K562 (cell line): ENCODE measurements at regions not wholly inside any gene's neighbourhood (a gene's known extent, or its start where the extent isn't known, plus 50 kb on each side); places are given as distances from the start of the nearest gene placed in this dataset.

Experiments
- ATAC-seq: fragments of 200-7000 bp; cut with Tn5 transposase; 3 replicates; pipeline ENCODE4 v1.9.1; 2020; ENCODE audit warnings: moderate library complexity
- BruUV-seq: library from RNA; stranded (reverse); fragments of 400-500 nt; replicated peaks from 2 replicates; lab custom pipeline; 2021; lab: Mats Ljungman, UMichigan
- CTCF ChIA-PET: fragments of 300-600 bp; formaldehyde crosslinking; extraction: SDS; loops from one replicate; lab custom pipeline; 2021; ENCODE audit warnings: low intra/inter-chr PET ratio; lab: Yijun Ruan, JAX
- POLR2A ChIA-PET: fragments of 300-600, 350-650 bp; sonication (Branson Sonifier 250); formaldehyde crosslinking; extraction: SDS; loops from one replicate; lab custom pipeline; 2021; ENCODE audit warnings: antibody characterized with exemption, inconsistent platforms; lab: Yijun Ruan, JAX
- DNase-seq, 4 experiments: peaks; one replicate each; pipeline versions ENCODE4 v3.0.0 to v3.0.0-alpha.2; 2011 to 2018; ENCODE audit warnings: low spot score in 3 of 4, mixed read lengths in 3 of 4; ENCODE audit errors: extremely low read depth in 1 of 4
- FAIRE-seq: peaks from 2 replicates; lab custom pipeline; 2011; peaks lifted over from hg19 to GRCh38; lab: Jason Lieb, UNC
- H2AFZ ChIP-seq: 2 replicates; pipeline ENCODE4 v1.6.0; 2011; ENCODE audit warnings: low read depth, low read length, control low read depth, inconsistent platforms
- H3K27ac ChIP-seq: fragments of 200-600 bp; 3 replicates; pipeline ENCODE4 v1.8.0; 2011; ENCODE audit warnings: low read depth, mild to moderate bottlenecking, control low read depth, inconsistent platforms, low read length, moderate library complexity, mixed read lengths; ENCODE audit errors: extremely low read depth
- H3K27me3 ChIP-seq, 2 experiments: fragments of 300-600 bp in 1 of 2; 2 replicates in 1 of 2; 3 replicates in 1 of 2; pipeline versions ENCODE4 v1.6.0 to v1.8.0; 2011; ENCODE audit warnings: inconsistent platforms in 2 of 2, low read length in 2 of 2, mild to moderate bottlenecking in 1 of 2, mixed read lengths in 1 of 2, moderate library complexity in 1 of 2; ENCODE audit not compliant: control insufficient read depth in 2 of 2, insufficient read depth in 2 of 2
- H3K36me3 ChIP-seq: fragments of 300-600 bp; 3 replicates; pipeline ENCODE4 v1.8.0; 2011; ENCODE audit warnings: mild to moderate bottlenecking, low read length, inconsistent platforms; ENCODE audit not compliant: control insufficient read depth, insufficient read depth
- H3K4me1 ChIP-seq, 2 experiments: fragments of 200-600 bp in 1 of 2; replicated peaks in 1 of 2; 2 replicates in 1 of 2; 3 replicates in 1 of 2; pipeline versions ENCODE4 v1.5.1 to v1.8.0; 2011; ENCODE audit warnings: inconsistent platforms in 2 of 2, low read length in 2 of 2, mild to moderate bottlenecking in 1 of 2, mixed read lengths in 1 of 2, moderate library complexity in 1 of 2; ENCODE audit not compliant: control insufficient read depth in 2 of 2, insufficient read depth in 2 of 2
- H3K4me2 ChIP-seq: 2 replicates; pipeline ENCODE4 v1.6.1; 2011; ENCODE audit warnings: low read length, control low read depth, inconsistent platforms, mixed read lengths; ENCODE audit not compliant: insufficient read depth
- H3K4me3 ChIP-seq: fragments of 200-600 bp; sonication (generic), shearing (Covaris generic); 2 replicates; pipeline ENCODE4 v1.5.1; 2016; ENCODE audit warnings: control low read depth, inconsistent platforms
- H3K79me2 ChIP-seq: fragments of 200-600 bp; 3 replicates; pipeline ENCODE4 v1.8.0; 2011; ENCODE audit warnings: low read length, inconsistent platforms; ENCODE audit not compliant: control insufficient read depth, insufficient read depth
- H3K9ac ChIP-seq, 2 experiments: 2 replicates each; pipeline versions ENCODE4 v1.6.0 to v1.6.1; 2011; ENCODE audit warnings: low read depth in 2 of 2, low read length in 2 of 2, control low read depth in 1 of 2, inconsistent platforms in 1 of 2, mild to moderate bottlenecking in 1 of 2, mixed read lengths in 1 of 2; ENCODE audit not compliant: insufficient read depth in 1 of 2
- H3K9me1 ChIP-seq: one replicate; pipeline ENCODE4 v1.6.0; 2011; ENCODE audit warnings: inconsistent platforms, mild to moderate bottlenecking, low read length, moderate library complexity; ENCODE audit not compliant: control insufficient read depth, insufficient read depth
- H3K9me3 ChIP-seq: replicated peaks from 2 replicates; pipeline ENCODE4 v1.5.1; 2011; ENCODE audit warnings: low read depth, low read length, inconsistent platforms; ENCODE audit not compliant: control insufficient read depth, insufficient read depth
- H4K20me1 ChIP-seq: replicated peaks from 2 replicates; pipeline ENCODE4 v1.6.1; 2011; ENCODE audit warnings: low read length, inconsistent platforms, mixed read lengths; ENCODE audit not compliant: control insufficient read depth, insufficient read depth
- ERF ChIP-seq: fragments of 450-650 bp; formaldehyde crosslinking; IDR thresholded peaks from 2 replicates; pipeline ENCODE4 v1.4.0; 2020; ENCODE audit warnings: mild to moderate bottlenecking, mixed read lengths
- FOXA3 ChIP-seq, 2 experiments: fragments of 450-650 bp in 1 of 2; sonication (generic) in 1 of 2; formaldehyde crosslinking; IDR thresholded peaks in 1 of 2; conservative IDR thresholded peaks in 1 of 2; 2 replicates each; pipeline versions ENCODE4 v1.4.0 to v1.8.0; 2020 to 2022; ENCODE audit warnings: mild to moderate bottlenecking in 2 of 2, missing genetic modification reagents in 1 of 2
- HNRNPUL1 ChIP-seq: fragments of 200-400 bp; formaldehyde crosslinking; IDR thresholded peaks from 2 replicates; pipeline ENCODE4 v1.6.1; 2017; ENCODE audit warnings: low read length
- NR2C2 ChIP-seq, 2 experiments: fragments of 200-800 bp in 1 of 2; sonication (Bioruptor generic) in 1 of 2; sonication (generic) in 1 of 2; formaldehyde crosslinking in 1 of 2; IDR thresholded peaks; 2 replicates each; pipeline versions ENCODE4 v1.6.1 to v1.8.0; 2016 to 2022; ENCODE audit warnings: mild to moderate bottlenecking in 1 of 2, missing compliant biosample characterization in 1 of 2, missing genetic modification characterization in 1 of 2, missing genetic modification reagents in 1 of 2
- PHB ChIP-seq: fragments of 250-450 bp; sonication (Bioruptor Pico); IDR thresholded peaks from 2 replicates; pipeline ENCODE4 v1.5.0; 2021
- PHF20 ChIP-seq: fragments of 450-650 bp; IDR thresholded peaks from 2 replicates; pipeline ENCODE4 v1.6.1; 2018; ENCODE audit not compliant: partially characterized antibody
- RBM14 ChIP-seq: fragments of 200-400 bp; formaldehyde crosslinking; IDR thresholded peaks from 2 replicates; pipeline ENCODE4 v1.6.1; 2018; ENCODE audit warnings: low read depth, mild to moderate bottlenecking, low read length, moderate library complexity, borderline replicate concordance; ENCODE audit not compliant: insufficient read depth
- TAF1 ChIP-seq: IDR thresholded peaks from 2 replicates; pipeline ENCODE4 v1.6.1; 2011; ENCODE audit warnings: mild to moderate bottlenecking, low read length, moderate library complexity; ENCODE audit not compliant: insufficient read depth, control insufficient read depth, severe bottlenecking; ENCODE audit errors: extremely low read depth
- XRCC4 ChIP-seq: IDR thresholded peaks from one replicate; pipeline ENCODE4 v1.6.1; 2011; ENCODE audit not compliant: insufficient read depth, insufficient read length; ENCODE audit errors: extremely low read depth
- ZFP30 ChIP-seq: fragments of 250-450 bp; sonication (Bioruptor Pico); IDR thresholded peaks from 2 replicates; pipeline ENCODE4 v1.8.0; 2022; ENCODE audit warnings: moderate library complexity, mild to moderate bottlenecking, inconsistent platforms, borderline replicate concordance
- ZNF41 ChIP-seq: fragments of 250-450 bp; sonication (Bioruptor Pico); conservative IDR thresholded peaks from 2 replicates; pipeline ENCODE4 v1.4.0; 2020; ENCODE audit warnings: mild to moderate bottlenecking
- WGBS: fragments of 100-300 bp; shearing (Covaris generic); methylation state at CpG from one replicate; pipeline ENCODE4 v1.1.6; 2016; ENCODE audit warnings: low coverage, mixed read lengths; ENCODE audit not compliant: insufficient coverage; ENCODE audit errors: missing lambda C conversion rate; 5-methylcytosine and 5-hydroxymethylcytosine counted together
- in situ Hi-C: fragments of 300-500 bp; cut with MboI; formaldehyde crosslinking; loops from 4 replicates; pipeline ENCODE4 v1.15.0; 2018; ENCODE audit warnings: inconsistent platforms, mixed read lengths
- intact Hi-C: fragments of 100-400 bp; cut with micrococcal nuclease; formaldehyde crosslinking; loops from 2 replicates; pipeline ENCODE4 v1.14.2; 2022
- TF ChIP-seq, protein P1 (sequence below), 3 experiments: IDR thresholded peaks in 2 of 3; conservative IDR thresholded peaks in 1 of 3; 2 replicates each; pipeline ENCODE4 v1.5.1; 2011 to 2012; ENCODE audit warnings: low read length in 3 of 3, mild to moderate bottlenecking in 3 of 3, control low read depth in 2 of 3, improper control_type of control experiment in 1 of 3, inconsistent platforms in 1 of 3, low read depth in 1 of 3, mixed read lengths in 1 of 3, moderate library complexity in 1 of 3; ENCODE audit not compliant: insufficient read depth in 2 of 3
- TF ChIP-seq, protein P2 (sequence below): sonication (generic); formaldehyde crosslinking; IDR thresholded peaks from 2 replicates; pipeline ENCODE4 v1.8.0; 2022; ENCODE audit warnings: mild to moderate bottlenecking, missing genetic modification reagents

- TF ChIP-seq, protein P1, sequence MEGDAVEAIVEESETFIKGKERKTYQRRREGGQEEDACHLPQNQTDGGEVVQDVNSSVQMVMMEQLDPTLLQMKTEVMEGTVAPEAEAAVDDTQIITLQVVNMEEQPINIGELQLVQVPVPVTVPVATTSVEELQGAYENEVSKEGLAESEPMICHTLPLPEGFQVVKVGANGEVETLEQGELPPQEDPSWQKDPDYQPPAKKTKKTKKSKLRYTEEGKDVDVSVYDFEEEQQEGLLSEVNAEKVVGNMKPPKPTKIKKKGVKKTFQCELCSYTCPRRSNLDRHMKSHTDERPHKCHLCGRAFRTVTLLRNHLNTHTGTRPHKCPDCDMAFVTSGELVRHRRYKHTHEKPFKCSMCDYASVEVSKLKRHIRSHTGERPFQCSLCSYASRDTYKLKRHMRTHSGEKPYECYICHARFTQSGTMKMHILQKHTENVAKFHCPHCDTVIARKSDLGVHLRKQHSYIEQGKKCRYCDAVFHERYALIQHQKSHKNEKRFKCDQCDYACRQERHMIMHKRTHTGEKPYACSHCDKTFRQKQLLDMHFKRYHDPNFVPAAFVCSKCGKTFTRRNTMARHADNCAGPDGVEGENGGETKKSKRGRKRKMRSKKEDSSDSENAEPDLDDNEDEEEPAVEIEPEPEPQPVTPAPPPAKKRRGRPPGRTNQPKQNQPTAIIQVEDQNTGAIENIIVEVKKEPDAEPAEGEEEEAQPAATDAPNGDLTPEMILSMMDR (IDR thresholded peaks at IDR 0.05 in 2 of 3, conservative IDR thresholded peaks at IDR 0.05 in 1 of 3; ENCODE audit: insufficient read depth in 2 of 3, low read depth in 1 of 3, low read length in 3 of 3), result peak; percentile 58 to 83 (median 65)
These were observed 99.9 kb downstream of the PHETA1 start (continued) for GRCh38 chr12:111268738-111269572.

- no peaks in the 10 kb centered on the region for H3K9me1 ChIP-seq
- H3K27me3 ChIP-seq, result peaks cover 18 to 37% of the 10 kb centered on the region in 2 experiments
- no peaks in the 10 kb centered on the region; the same call in 1 of the 2 replicates for H3K9me3 ChIP-seq
- no peak overlapping the region for H3K4me2 ChIP-seq
- CTCF ChIA-PET, result no interaction called here
- intact Hi-C loops (no loop called here), in situ Hi-C loops (no loop called here)
- no peak for DNase-seq
- POLR2A ChIA-PET, result interaction anchor here (1.1 kb wide), 1 partner anchor 9 kb away, joined by 4 read pairs; no protein-coding TSS in a partner anchor
- no peaks in the 10 kb centered on the region for H3K36me3 ChIP-seq
- 6% methylated on average over 8 of the region's 8 CpGs for WGBS
- no peak overlapping the region for H2AFZ ChIP-seq
- H3K27ac ChIP-seq, result no peak overlapping the region
- no TSS peak for BruUV-seq
- TF ChIP-seq PHF20 (no peak), ERF (CRISPR knock-in tag) (no peak), PHB (no peak), XRCC4 (no peak), ZFP30 (CRISPR knock-in tag) (no peak), NR2C2 (CRISPR knock-in tag; IDR thresholded peaks at IDR 0.05) (no peak), NR2C2 (tag; IDR thresholded peaks at IDR 0.05) (no peak), RBM14 (no peak), HNRNPUL1 (no peak), TAF1 (no peak), ZNF41 (CRISPR knock-in tag) (no peak), FOXA3 (CRISPR knock-in tag; conservative IDR thresholded peaks at IDR 0.05 in 1 of 2, IDR thresholded peaks at IDR 0.05 in 1 of 2) (no peak)
- TF ChIP-seq, protein P2, sequence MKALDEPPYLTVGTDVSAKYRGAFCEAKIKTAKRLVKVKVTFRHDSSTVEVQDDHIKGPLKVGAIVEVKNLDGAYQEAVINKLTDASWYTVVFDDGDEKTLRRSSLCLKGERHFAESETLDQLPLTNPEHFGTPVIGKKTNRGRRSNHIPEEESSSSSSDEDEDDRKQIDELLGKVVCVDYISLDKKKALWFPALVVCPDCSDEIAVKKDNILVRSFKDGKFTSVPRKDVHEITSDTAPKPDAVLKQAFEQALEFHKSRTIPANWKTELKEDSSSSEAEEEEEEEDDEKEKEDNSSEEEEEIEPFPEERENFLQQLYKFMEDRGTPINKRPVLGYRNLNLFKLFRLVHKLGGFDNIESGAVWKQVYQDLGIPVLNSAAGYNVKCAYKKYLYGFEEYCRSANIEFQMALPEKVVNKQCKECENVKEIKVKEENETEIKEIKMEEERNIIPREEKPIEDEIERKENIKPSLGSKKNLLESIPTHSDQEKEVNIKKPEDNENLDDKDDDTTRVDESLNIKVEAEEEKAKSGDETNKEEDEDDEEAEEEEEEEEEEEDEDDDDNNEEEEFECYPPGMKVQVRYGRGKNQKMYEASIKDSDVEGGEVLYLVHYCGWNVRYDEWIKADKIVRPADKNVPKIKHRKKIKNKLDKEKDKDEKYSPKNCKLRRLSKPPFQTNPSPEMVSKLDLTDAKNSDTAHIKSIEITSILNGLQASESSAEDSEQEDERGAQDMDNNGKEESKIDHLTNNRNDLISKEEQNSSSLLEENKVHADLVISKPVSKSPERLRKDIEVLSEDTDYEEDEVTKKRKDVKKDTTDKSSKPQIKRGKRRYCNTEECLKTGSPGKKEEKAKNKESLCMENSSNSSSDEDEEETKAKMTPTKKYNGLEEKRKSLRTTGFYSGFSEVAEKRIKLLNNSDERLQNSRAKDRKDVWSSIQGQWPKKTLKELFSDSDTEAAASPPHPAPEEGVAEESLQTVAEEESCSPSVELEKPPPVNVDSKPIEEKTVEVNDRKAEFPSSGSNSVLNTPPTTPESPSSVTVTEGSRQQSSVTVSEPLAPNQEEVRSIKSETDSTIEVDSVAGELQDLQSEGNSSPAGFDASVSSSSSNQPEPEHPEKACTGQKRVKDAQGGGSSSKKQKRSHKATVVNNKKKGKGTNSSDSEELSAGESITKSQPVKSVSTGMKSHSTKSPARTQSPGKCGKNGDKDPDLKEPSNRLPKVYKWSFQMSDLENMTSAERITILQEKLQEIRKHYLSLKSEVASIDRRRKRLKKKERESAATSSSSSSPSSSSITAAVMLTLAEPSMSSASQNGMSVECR (CRISPR knock-in tag), result no peak
- TF ChIP-seq, all 486 proteins: peak for 0
- ATAC-seq (no peak), FAIRE-seq (no peak)
- Histone ChIP-seq H3K4me1 (no peaks in the 10 kb centered on the region), H4K20me1 (no peaks in the 10 kb centered on the region), H3K4me3 (no peak overlapping the region), H3K79me2 (no peaks in the 10 kb centered on the region), H3K9ac (no peak overlapping the region)
These were observed 101.8 kb downstream of the PHETA1 start for GRCh38 chr12:111267144-111267543.
